Body of pancreas (tissue), 4 donors: ENCODE measurements at regions not wholly inside any gene's neighbourhood (a gene's known extent, or its start where the extent isn't known, plus 50 kb on each side); places are given as distances from the start of the nearest gene placed in this dataset.

Experiments
- POLR2A ChIP-seq, 3 donors: fragments of 450-650 bp; IDR thresholded peaks; one replicate each; pipeline ENCODE4 v1.6.1; 2016; ENCODE audit warnings: antibody characterized with exemption in 3 of 3, mild to moderate bottlenecking in 2 of 3
- TF ChIP-seq, protein P1 (sequence below), 7 experiments: fragments of 450-650 bp in 4 of 7; fragments of 200-600 bp in 3 of 7; sonication (generic) in 3 of 7; IDR thresholded peaks; one replicate each; pipeline ENCODE4 v1.5.1; 2016 to 2019; ENCODE audit warnings: antibody characterized with exemption in 7 of 7

- TF ChIP-seq, protein P1, sequence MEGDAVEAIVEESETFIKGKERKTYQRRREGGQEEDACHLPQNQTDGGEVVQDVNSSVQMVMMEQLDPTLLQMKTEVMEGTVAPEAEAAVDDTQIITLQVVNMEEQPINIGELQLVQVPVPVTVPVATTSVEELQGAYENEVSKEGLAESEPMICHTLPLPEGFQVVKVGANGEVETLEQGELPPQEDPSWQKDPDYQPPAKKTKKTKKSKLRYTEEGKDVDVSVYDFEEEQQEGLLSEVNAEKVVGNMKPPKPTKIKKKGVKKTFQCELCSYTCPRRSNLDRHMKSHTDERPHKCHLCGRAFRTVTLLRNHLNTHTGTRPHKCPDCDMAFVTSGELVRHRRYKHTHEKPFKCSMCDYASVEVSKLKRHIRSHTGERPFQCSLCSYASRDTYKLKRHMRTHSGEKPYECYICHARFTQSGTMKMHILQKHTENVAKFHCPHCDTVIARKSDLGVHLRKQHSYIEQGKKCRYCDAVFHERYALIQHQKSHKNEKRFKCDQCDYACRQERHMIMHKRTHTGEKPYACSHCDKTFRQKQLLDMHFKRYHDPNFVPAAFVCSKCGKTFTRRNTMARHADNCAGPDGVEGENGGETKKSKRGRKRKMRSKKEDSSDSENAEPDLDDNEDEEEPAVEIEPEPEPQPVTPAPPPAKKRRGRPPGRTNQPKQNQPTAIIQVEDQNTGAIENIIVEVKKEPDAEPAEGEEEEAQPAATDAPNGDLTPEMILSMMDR (IDR thresholded peaks at IDR 0.05): no peak
- no peak for TF ChIP-seq POLR2A (IDR thresholded peaks at IDR 0.05)
Observed at GRCh38 chr7:112670193-112670592, 120.0 kb downstream of the TMEM168 start.
